Mesodermal cell (in vitro differentiated cells): ENCODE measurements at regions not wholly inside any gene's neighbourhood (a gene's known extent, or its start where the extent isn't known, plus 50 kb on each side); places are given as distances from the start of the nearest gene placed in this dataset.

Experiments
- H3K27ac ChIP-seq: 2 replicates; pipeline ENCODE4 v1.7.0; 2013; ENCODE audit warnings: mild to moderate bottlenecking, low read depth, low read length, moderate library complexity; ENCODE audit not compliant: severe bottlenecking
- H3K36me3 ChIP-seq: 2 replicates; pipeline ENCODE4 v1.7.1; 2013; ENCODE audit warnings: mild to moderate bottlenecking, low read length, moderate library complexity; ENCODE audit not compliant: control insufficient read depth, insufficient read depth
- H3K4me1 ChIP-seq: one replicate; pipeline ENCODE4 v1.7.1; 2013; ENCODE audit warnings: mild to moderate bottlenecking, low read length; ENCODE audit not compliant: insufficient read depth, control insufficient read depth, poor library complexity, severe bottlenecking
- H3K4me3 ChIP-seq: 2 replicates; pipeline ENCODE4 v1.7.0; 2013; ENCODE audit warnings: low read length, control low read depth, mild to moderate bottlenecking; ENCODE audit not compliant: insufficient read depth, poor library complexity, severe bottlenecking; ENCODE audit errors: extremely low read depth
- H3K9me3 ChIP-seq: 2 replicates; pipeline ENCODE4 v1.7.1; 2013; ENCODE audit warnings: mild to moderate bottlenecking, low read length, moderate library complexity; ENCODE audit not compliant: control insufficient read depth
- WGBS, 2 experiments: methylation state at CpG; one replicate each; pipeline ENCODE4 v1.1.5; 2013; ENCODE audit warnings: missing lambda C conversion rate in 2 of 2; ENCODE audit not compliant: insufficient coverage in 2 of 2; 5-methylcytosine and 5-hydroxymethylcytosine counted together

DNA sequence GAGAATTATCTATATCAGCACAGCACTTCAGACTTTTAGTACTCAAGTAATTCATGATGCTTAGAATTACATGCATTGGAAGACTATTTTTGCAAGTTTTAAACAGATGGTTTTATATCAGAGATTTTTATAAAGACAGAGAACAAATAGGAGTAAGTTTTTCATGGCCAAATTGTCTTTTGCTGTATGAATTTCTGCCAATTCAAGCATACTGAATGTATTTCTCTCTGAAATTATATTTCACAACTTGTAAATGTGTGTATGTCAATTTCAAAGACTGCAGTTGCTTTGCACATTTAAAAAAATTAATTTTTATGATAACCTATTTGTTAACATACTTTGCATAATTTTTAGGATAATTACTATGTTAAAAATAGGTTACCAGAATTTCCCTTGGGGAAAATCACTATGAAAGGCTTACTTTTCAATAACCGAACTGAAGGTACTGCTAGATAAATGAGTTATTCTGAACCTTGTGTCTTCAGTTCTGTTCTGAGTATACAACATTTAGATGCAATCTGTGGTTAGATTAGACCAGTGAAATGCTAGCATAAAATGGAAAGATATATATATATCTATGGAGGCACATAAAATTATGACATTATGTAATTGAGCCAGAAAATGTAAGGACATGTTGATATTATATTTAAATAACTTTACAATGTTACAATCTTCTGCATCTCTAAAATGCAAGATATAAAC is 1344.2 kb upstream of the PABPC4L start:
- WGBS, 2 experiments = no CpG with 5 or more reads among the region's 1 CpG
- Histone ChIP-seq H3K4me3 (no peak overlapping the region), H3K4me1 (no peaks in the 10 kb centered on the region), H3K9me3 (no peaks in the 10 kb centered on the region), H3K36me3 (no peaks in the 10 kb centered on the region), H3K27ac (no peak overlapping the region)

DNA sequence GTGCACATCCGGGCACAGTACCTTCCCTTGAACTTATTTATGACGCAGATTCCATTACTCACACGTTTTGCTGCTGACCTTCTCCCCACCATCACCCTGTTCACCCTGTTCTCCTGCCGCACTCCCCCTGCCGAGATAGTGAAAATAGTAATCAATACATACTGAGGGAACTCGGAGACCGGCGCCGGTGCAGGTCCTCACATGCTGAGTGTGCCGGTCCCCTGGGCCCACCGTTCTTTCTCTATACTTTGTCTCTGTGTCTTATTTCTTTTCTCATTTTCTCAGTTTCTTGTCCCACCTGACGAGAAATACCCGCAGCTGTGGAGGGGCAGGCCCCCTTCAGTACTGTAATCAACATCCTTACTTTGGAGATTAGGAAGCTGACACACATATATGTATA is 1337.1 kb upstream of the PABPC4L start:
- no peak overlapping the region for H3K27ac ChIP-seq
- H3K36me3 ChIP-seq = no peaks in the 10 kb centered on the region
- WGBS, 2 experiments = 90 to 97% methylated on average over 7 to 11 of the region's 13 CpGs
- H3K4me3 ChIP-seq = no peak overlapping the region
- H3K4me1 ChIP-seq = no peaks in the 10 kb centered on the region
- no peaks in the 10 kb centered on the region for H3K9me3 ChIP-seq

DNA sequence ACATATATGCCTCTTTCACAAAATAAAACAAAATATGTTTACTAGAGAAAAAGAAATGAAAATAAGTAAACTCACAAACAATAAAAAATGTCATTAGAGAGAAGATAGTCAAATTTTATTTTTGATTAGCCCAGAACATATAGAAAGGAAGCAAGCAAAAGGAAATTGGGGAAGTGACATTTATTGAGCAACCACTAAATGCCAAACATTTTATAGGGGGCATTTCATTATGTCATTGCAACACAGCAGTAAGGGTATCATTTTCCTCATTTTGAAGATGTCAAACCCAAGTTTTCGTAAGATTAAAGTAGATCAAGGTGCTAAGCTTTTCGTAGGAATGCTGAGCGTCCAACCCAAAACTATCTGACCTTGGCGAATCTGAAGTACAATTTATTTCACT is 1331.5 kb upstream of the PABPC4L start:
- H3K4me1 ChIP-seq = no peaks in the 10 kb centered on the region
- no peak overlapping the region for H3K4me3 ChIP-seq
- 85 to 100% methylated on average over 1 to 4 of the region's 4 CpGs for WGBS, 2 experiments
- no peaks in the 10 kb centered on the region for H3K36me3 ChIP-seq
- no peak overlapping the region for H3K27ac ChIP-seq
- H3K9me3 ChIP-seq = no peaks in the 10 kb centered on the region

DNA sequence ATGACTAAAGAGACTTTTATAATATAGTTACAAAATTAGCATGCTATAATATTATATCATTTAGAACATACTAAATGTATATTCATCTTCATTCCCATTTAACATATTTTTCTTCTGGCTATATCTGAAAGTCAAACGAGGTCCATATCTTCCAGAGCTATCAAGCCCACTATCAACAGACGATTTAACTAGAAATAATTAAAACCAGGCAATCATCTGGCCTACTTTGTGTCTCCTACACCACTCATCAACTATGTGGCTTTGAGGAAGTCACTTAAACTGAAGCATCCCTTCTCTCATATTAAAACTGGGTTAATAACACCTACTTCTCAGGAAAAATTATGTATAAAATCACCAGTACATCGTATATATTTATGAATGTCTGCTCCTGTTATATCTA is 1330.5 kb upstream of the PABPC4L start:
- Histone ChIP-seq H3K4me3 (no peak overlapping the region), H3K36me3 (no peaks in the 10 kb centered on the region), H3K27ac (no peak overlapping the region), H3K9me3 (no peaks in the 10 kb centered on the region), H3K4me1 (no peaks in the 10 kb centered on the region)
- WGBS, 2 experiments = 88% methylated on average over 2 of the region's 3 CpGs; no CpG with 5 or more reads in 1 of the 2 experiments

DNA sequence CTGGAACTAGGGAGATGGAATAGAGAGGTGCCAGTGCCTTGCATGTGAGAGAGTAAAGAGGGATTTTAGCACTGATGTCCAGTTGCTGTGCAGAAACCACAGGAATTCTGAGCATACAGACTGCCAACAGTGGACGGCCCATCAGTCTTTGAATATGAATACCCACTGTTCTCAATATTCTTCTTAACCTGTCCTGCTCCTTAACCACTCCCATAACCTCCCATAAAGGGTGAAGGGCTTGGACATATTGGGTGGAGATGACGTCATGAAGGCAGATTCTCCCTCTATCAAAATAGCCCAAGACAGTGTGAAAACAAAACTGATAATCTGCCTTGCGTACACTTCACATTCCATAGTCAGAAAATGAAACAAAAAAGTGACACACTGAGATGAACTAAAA is 1313.7 kb upstream of the PABPC4L start:
- no peaks in the 10 kb centered on the region for H3K4me1 ChIP-seq
- WGBS, 2 experiments = 71 to 100% methylated on average over 1 of the region's 3 CpGs
- H3K4me3 ChIP-seq = no peak overlapping the region
- no peak overlapping the region for H3K27ac ChIP-seq
- H3K9me3 ChIP-seq = no peaks in the 10 kb centered on the region
- H3K36me3 ChIP-seq = no peaks in the 10 kb centered on the region

DNA sequence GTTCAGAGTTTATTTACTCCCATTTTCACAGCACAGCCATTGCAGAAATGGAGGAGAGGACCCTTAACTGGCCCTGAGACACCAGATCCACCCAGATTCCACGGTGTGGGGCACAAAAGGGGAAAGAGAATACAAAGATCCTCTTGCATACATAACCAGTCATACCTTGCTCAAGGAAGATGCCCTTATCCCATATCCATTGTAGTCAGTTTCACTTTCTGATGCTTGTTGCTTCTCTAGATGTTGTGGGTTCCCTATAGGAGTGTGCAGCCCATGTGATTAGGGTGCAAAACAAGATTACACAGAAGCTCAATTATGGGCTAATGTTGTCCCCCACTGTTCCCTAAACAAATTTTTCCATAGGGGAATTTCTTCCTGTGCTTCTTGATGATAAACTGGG is 1309.0 kb upstream of the PABPC4L start:
- no peak overlapping the region for H3K27ac ChIP-seq
- H3K4me3 ChIP-seq = no peak overlapping the region
- no peaks in the 10 kb centered on the region for H3K4me1 ChIP-seq
- WGBS, 2 experiments = no CpG with 5 or more reads among the region's 1 CpG
- no peaks in the 10 kb centered on the region for H3K9me3 ChIP-seq
- H3K36me3 ChIP-seq = no peaks in the 10 kb centered on the region

DNA sequence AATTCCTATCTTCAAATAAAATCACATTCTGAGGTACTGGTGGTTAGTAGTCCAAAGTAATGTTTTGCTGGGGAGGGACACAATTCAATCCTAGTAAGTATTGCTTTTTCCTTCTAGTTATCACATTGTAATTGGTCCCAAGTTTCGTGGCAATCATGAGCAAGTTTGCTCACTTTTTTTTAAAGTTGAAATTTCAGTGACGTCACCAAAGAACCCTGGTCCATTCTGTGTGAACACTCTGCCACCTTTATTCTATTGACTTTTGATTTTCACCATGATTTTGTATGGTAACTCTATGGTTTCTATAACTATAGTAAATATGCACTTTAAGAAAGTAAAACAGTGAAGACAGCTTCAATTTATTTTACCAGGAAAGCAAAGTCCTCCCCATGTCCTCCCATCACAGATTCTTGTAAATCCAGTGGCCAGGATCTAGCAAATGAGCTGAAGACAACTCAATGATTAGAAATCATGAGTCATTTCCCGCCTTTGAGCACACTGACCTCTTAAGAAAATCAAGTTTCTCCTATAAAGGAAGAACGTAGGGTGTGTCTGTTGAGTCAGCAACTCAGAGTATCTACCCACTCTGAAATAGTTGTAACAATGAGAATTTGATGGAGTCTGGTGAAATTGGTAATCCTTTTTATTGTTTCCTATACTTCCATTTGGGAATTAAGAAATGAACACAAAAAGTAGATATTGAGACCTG is 1306.6 kb upstream of the PABPC4L start:
- WGBS, 2 experiments = 100% methylated on average over 1 of the region's 4 CpGs
- Histone ChIP-seq H3K27ac (no peak overlapping the region), H3K9me3 (no peaks in the 10 kb centered on the region), H3K4me3 (no peak overlapping the region), H3K4me1 (no peaks in the 10 kb centered on the region), H3K36me3 (no peaks in the 10 kb centered on the region)

DNA sequence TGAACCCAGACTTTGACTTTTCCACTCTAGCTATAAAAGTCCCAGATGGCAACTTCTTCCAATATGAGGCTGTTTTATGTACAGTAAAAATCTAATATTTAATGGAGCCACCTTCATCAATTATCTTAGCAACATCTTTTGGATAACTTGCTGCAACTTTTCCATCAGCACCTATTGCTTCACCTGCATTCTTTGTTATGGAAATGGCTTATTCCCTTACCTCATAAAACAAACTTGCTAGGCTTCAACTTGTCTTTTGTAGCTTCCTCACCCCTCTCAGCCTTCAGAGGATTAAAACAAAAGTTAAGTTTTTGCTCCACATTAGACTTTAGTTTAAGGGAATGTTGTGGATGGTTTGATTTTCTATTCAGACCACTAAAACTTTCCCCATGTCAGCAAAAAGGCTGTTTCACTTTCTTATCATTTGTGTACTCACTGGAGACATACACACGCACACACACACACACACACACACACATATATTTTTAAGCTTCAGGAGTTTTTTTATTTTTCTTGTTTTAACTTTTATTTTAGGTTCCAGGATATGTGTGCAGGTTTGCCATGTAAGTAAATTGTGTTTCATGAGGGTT is 1296.1 kb upstream of the PABPC4L start:
- Histone ChIP-seq H3K4me3 (no peak overlapping the region), H3K27ac (no peak overlapping the region), H3K9me3 (no peaks in the 10 kb centered on the region), H3K4me1 (no peaks in the 10 kb centered on the region), H3K36me3 (no peaks in the 10 kb centered on the region)
- WGBS, 2 experiments = no CpG with 5 or more reads among the region's 1 CpG

DNA sequence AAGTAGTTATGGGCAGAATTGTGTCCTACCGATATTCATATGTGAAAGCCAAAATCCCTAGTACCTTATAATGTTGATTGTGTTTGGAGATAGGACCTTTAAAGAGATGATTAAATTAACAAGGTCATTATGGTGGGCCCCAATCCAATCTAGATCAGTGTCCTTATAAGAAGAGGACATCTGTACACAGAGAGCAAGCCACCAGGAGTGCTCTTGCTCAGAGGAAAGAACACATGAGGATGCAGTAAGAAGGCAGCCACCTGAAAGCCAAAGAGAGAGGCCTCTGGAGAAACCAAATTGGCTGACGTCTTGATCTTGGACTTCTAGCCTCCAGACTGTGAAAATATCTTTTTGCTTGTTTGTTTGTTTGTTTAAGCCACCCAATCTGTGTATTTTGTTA is 1290.8 kb upstream of the PABPC4L start:
- H3K27ac ChIP-seq = no peak overlapping the region
- no peak overlapping the region for H3K4me3 ChIP-seq
- H3K9me3 ChIP-seq = no peaks in the 10 kb centered on the region
- WGBS, 2 experiments = 89% methylated on average over 1 of the region's 2 CpGs; no CpG with 5 or more reads in 1 of the 2 experiments
- no peaks in the 10 kb centered on the region for H3K4me1 ChIP-seq
- H3K36me3 ChIP-seq = no peaks in the 10 kb centered on the region

DNA sequence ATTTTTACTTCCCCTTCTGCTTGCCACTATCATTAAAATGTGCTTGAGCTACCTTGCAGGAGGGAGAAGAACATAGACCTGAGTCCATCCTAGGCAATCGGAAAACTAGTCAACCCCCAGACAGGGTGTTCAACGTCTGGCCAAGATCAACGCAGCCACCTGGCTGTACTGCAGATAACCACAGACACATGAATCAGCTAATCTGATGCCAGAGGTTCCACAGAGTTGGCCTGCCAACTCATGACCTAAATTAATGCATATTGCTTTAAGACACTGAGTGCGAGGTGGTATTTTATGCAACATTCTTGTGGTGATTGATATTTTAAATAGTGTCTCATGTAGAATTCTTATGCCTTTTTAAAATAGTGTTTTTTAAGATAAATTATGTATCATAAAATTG is 1283.8 kb upstream of the PABPC4L start:
- H3K27ac ChIP-seq = no peak overlapping the region
- 84 to 89% methylated on average over 3 of the region's 4 CpGs for WGBS, 2 experiments
- H3K9me3 ChIP-seq = no peaks in the 10 kb centered on the region
- no peak overlapping the region for H3K4me3 ChIP-seq
- H3K36me3 ChIP-seq = no peaks in the 10 kb centered on the region
- H3K4me1 ChIP-seq = no peaks in the 10 kb centered on the region

DNA sequence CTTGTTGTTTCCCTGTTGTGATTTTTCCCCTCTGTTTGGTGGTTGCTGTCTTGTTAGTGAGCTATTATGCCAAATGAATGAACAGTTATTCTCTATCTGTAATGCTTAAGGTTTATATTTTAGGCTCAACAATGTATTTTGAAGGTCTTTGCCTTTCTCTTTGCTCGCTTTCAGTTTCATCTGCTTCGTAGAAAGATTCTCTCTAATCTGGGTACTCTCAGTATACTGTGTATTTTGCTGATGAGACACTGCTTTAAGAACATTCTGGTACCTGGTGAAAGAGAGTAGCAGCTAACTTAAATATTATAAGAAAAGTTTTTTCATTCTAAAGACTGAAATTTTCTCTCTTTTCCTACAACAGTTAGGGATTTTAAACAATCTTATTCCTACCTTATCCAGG is 1274.7 kb upstream of the PABPC4L start:
- Histone ChIP-seq H3K36me3 (no peaks in the 10 kb centered on the region), H3K4me1 (no peaks in the 10 kb centered on the region), H3K4me3 (no peak overlapping the region), H3K27ac (no peak overlapping the region), H3K9me3 (no peaks in the 10 kb centered on the region)
- no CpG with 5 or more reads among the region's 2 CpGs for WGBS, 2 experiments
